NCI-H2196 (cell line): ENCODE measurements at regions not wholly inside any gene's neighbourhood (a gene's known extent, or its start where the extent isn't known, plus 50 kb on each side); places are given as distances from the start of the nearest gene placed in this dataset.
A peak's percentile ranks its signal among the peaks of the same experiment; 100 is the strongest.

Experiments used
- DNase-seq: peaks from one replicate; lab custom pipeline; 2025; ENCODE audit not compliant: unreplicated experiment; lab: John Stamatoyannopoulos, UW

DNA sequence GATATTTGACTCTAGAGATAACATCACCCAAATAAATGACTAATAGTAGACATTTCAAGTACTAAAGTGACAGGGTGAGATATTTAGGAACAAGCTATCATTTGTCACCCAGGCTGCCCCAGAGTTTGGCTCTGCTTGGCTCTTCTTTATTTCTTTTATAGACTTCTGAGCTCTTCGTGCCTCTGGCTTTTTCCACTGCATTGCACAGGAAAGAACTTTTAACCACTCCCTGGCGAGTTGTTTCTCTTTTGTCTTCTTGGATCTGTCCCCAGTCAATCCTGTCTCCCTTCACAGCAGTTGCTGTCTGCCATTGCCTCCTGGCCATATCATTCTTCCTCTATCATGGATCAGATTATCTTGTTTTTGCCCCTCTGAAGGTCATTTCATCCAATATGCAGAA, 339.2 kb upstream of the DCBLD2 start:
- no peak for DNase-seq

- DNase-seq: no peak
These were observed 335.1 kb upstream of the DCBLD2 start for GRCh38 chr3:99236576-99236975.

DNA sequence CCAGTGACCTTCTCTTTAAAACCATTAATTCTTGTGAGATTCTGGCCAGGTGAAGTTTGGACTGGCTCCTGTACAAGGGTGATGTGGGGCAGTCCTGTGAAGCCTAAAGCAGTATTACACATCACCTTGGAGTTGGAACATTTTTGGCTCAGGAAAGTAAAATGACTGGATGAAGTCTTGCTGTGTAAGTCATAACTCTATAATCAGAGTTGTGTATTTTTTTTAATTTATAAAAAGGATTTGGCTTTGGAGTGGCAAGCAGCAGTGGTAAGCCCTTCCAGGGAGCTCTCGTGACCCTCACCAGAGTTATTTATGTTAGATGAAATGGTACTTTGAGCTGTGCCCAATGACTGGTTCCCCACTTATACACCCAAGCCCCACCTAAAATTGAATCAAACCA, 331.2 kb upstream of the DCBLD2 start:
- DNase-seq: no peak

DNA sequence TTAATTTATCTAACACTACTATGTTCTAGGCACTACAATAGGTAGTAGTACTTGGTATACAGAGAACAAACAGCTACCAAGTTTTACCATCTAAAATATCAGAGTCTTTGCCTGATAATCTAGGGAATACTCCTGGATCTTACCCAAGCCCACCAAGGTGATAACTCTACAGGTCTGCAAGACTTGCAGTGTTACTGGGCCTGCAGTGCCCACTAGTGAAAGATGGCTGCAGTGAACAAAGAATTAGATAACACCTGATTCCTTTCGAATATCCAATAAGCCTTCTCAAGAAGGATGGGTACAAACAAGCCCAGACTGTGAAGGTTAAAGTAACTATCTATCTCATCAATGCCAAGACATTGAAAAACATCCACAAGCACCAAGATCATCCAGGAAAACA, 317.0 kb upstream of the DCBLD2 start:
- DNase-seq: no peak

DNA sequence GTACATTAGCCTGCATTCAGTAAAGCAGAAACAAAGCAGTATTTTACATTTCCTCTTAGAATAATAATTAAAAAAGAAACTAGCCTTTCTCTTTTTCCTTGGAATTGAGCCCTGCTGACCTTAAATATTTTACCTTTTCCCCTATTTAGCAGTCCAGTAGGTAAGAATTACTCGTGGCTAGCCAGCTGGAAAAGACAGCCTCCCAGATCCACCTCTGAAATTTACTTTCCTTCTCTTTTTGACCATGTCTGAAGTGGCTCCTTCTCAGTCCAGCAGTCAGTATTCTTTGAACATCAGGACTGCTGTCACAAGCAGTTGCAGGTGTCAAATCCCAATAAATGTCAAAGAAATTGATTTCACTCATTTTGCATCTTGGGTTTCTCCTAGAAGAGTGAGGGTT, 311.5 kb upstream of the DCBLD2 start:
- no peak for DNase-seq

GRCh38 chr3:99211309-99211708, 309.8 kb upstream of the DCBLD2 start:
- no peak for DNase-seq

GRCh38 chr3:99199021-99199420, 297.5 kb upstream of the DCBLD2 start:
- DNase-seq: no peak

DNA sequence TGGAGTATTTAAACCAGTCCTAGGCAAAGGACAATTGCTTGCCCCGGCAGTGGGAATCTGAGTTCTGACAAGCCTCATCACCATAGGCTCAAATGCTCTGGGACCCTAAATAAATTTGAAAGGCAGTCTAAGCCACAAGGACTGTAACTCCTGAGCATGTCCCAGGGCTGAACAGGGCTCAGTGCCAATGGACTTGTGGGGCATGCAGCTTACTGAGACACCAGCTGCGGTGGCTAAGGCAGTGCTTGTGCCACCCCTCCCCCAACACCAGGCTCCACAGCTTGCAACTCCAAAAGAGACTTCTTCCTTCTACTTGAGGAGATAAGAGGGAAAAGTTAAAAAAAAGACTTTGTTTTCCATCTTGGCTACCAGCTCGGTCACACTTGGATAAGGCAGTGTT, 289.7 kb upstream of the DCBLD2 start:
- no peak for DNase-seq

DNA sequence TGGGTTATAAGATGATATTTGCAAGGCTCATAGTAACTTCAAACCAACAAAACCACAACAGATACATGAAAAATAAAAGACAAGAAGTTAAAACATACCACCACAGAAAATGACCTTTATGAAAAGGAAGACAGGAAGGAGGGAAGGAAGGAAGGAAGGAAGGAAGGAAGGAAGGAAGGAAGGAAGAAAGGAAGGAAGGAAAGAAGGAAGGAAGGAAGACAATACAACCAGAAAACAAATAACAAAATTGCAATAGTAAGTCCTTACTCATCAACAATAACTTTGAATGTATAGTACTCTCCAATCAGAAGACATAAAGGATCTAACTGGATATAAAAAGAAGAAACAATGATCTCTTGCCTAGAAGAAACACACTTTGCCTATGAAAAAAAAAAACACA, 287.4 kb upstream of the DCBLD2 start:
- no peak for DNase-seq

GRCh38 chr3:99186016-99186415, 284.5 kb upstream of the DCBLD2 start:
- no peak for DNase-seq

DNA sequence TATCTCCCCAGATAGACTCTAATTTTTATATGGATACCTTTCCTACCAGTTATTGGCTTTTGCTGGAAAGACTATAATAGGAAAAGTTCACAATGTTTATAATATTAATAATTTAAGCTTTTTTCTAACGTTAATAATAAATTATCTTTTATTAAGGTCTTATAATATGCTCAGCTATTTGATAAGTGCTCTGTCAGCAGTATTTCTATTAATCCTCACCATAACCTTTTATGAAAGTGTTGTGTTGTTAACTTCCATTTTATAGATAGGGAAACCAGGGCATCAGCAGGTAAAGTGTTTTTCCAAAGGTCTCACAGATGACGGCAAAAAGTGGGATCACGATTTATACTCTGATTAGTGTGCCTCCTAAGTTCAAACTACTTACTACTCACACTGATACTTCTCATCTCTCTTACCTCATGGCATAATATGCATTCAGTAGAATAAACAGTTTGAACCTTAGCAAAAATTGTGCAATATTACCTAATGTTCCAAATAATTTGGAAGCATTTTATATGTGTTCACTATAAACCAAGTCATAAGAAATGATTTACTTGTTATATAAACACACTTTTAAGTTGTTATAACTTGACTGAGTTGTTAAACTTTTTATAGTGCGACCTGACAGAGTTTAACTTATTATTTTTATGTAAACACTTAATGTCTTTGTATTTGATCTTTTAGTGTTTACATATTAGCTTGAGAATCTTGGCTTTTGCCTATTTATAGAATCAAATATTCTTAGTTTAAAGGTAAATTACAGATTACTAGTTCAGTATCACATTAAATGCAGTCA, 274.9 kb upstream of the DCBLD2 start:
- DNase-seq: no peak

DNA sequence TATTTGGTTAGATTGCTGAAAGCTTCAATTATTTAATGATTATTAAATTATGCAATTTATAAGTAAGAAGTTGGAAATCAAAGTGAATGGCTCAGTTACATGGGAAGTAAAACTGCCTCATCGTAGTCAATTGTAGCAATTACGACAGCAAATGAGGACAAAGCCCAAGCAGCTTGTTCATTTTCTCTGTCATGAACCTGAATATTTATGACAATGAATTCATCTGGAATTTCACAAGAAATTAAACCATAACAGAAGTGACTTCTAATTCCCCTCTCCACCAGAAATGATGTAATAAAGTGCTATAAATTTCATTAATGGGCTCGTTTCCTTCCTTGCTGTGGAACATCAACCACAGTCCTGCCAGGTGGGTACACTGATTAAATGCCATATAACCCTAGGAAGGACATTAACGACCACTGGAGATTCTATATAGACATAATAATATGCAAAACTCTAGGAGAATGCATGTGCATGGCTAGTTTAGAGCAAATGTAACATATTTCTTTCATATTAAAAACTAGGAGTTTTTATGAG, 273.8 kb upstream of the DCBLD2 start:
- no peak for DNase-seq

GRCh38 chr3:99172736-99173657, 271.5 kb upstream of the DCBLD2 start:
- peak; percentile 56 for DNase-seq

- DNase-seq: no peak
These were observed 270.3 kb upstream of the DCBLD2 start for GRCh38 chr3:99171800-99172199.

GRCh38 chr3:99170867-99171517, 269.5 kb upstream of the DCBLD2 start:
- no peak for DNase-seq

DNA sequence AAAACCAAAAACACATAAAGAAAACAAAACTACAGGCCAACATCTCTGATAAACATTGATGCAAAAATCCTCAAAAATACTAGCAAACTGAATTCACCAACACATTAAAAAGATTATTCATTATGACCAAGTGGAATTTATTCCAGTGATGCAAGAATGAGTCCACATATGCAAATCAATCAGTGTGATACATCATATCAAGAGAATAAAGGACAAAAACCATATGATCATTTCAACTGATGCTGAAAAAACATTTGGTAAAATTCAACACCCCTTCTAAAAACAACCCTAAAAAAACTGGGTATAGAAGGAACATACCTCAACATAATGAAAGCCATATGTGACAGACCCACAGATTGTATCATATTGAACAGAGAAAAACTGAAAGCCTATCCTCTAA, 265.6 kb upstream of the DCBLD2 start:
- no peak for DNase-seq

DNA sequence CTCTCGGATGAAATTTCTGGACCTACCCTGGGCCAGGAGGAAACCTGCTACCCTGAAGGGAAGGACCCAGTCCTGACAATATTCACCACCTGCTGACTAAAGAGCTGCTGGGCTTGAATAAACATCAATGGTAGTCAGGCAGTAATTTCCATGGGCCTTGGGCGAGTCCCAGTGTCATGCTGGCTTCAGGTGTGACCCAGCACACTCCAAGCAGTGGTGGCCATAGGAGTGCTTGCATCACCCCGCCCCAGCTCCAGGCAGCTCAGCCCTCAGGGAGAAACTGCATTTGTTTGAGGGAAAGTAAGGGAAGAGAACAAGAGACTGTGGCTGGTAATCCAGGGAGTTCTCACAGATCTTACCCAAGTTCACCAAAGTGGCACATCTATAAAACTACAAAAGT, 261.8 kb upstream of the DCBLD2 start:
- DNase-seq: no peak

- DNase-seq: no peak
These were observed 257.8 kb upstream of the DCBLD2 start for GRCh38 chr3:99159220-99159762.

- DNase-seq: no peak
These were observed 243.5 kb upstream of the DCBLD2 start for GRCh38 chr3:99145031-99145430.

DNA sequence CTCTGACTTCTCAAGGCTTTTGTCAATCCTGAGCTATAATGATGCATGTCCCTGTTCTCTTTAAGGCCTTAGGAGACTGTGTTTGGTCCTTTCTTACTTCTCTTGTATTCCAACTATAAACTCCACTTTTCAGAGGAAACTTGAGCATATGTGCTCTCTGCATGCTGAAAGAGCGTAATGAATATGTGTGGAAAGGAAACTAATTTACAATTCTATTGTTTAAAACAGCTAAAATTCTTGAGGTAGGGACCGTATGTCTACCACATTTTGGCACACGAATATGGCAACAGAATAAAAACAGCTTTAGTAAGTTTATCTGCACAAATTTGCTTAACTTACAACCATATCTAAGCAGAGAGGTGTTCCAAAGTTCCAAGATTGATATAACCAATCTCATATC, 242.0 kb upstream of the DCBLD2 start:
- no peak for DNase-seq

- no peak for DNase-seq
These were observed 233.5 kb upstream of the DCBLD2 start for GRCh38 chr3:99134986-99135385.
